Smooth muscle cell (in vitro differentiated cells): ENCODE measurements at regions not wholly inside any gene's neighbourhood (a gene's known extent, or its start where the extent isn't known, plus 50 kb on each side); places are given as distances from the start of the nearest gene placed in this dataset.

ENCODE experiments used
- DNase-seq: peaks from one replicate; lab custom pipeline; 2025; ENCODE audit not compliant: unreplicated experiment; lab: John Stamatoyannopoulos, UW
- H2AFZ ChIP-seq: fragments of 200-600 bp; sonication (generic); 2 replicates; pipeline ENCODE4 v1.6.0; 2016; ENCODE audit warnings: antibody characterized with exemption, low read depth, mild to moderate bottlenecking
- H3F3A ChIP-seq: fragments of 200-600 bp; sonication (generic); 2 replicates; pipeline ENCODE4 v1.6.0; 2017; ENCODE audit warnings: antibody characterized with exemption, low read depth
- H3K27ac ChIP-seq: fragments of 200-600 bp; sonication (generic); 2 replicates; pipeline ENCODE4 v1.5.1; 2016; ENCODE audit warnings: low read depth, mild to moderate bottlenecking
- H3K27me3 ChIP-seq: fragments of 200-600 bp; sonication (generic); 2 replicates; pipeline ENCODE4 v1.6.1; 2016; ENCODE audit warnings: low read depth, mild to moderate bottlenecking
- H3K36me3 ChIP-seq: fragments of 200-600 bp; sonication (generic); 2 replicates; pipeline ENCODE4 v1.5.1; 2016; ENCODE audit warnings: low read depth
- H3K4me1 ChIP-seq: fragments of 200-600 bp; sonication (generic); 2 replicates; pipeline ENCODE4 v1.5.1; 2016; ENCODE audit warnings: low read depth
- H3K4me2 ChIP-seq: fragments of 200-600 bp; sonication (generic); 2 replicates; pipeline ENCODE4 v1.6.0; 2016; ENCODE audit warnings: mild to moderate bottlenecking
- H3K4me3 ChIP-seq: fragments of 200-600 bp; sonication (generic); 2 replicates; pipeline ENCODE4 v1.5.1; 2016; ENCODE audit warnings: mild to moderate bottlenecking
- H3K79me2 ChIP-seq: fragments of 200-600 bp; sonication (generic); 2 replicates; pipeline ENCODE4 v1.6.0; 2016; ENCODE audit warnings: low read depth, mild to moderate bottlenecking
- H3K9ac ChIP-seq: fragments of 200-600 bp; sonication (generic); 2 replicates; pipeline ENCODE4 v1.6.0; 2016; ENCODE audit warnings: low read depth
- H3K9me3 ChIP-seq: fragments of 200-600 bp; sonication (generic); replicated peaks from 2 replicates; pipeline ENCODE4 v1.5.1; 2016; ENCODE audit warnings: low read depth
- H4K20me1 ChIP-seq: fragments of 200-600 bp; sonication (generic); 2 replicates; pipeline ENCODE4 v1.6.0; 2016; ENCODE audit warnings: low read depth
- CTCF ChIP-seq: fragments of 200-600 bp; sonication (generic); IDR thresholded peaks from 2 replicates; pipeline ENCODE4 v1.5.1; 2017; ENCODE audit warnings: borderline replicate concordance, mild to moderate bottlenecking, antibody characterized with exemption; ENCODE audit not compliant: insufficient read depth, poor library complexity, severe bottlenecking
- WGBS: methylation state at CpG from one replicate; pipeline ENCODE4 v1.1.7; 2016; ENCODE audit warnings: low lambda C conversion rate; 5-methylcytosine and 5-hydroxymethylcytosine counted together

GRCh38 chr6:12353731-12354130, 63.6 kb downstream of the EDN1 start:
- H3K4me3 ChIP-seq, result no peak overlapping the region
- H4K20me1 ChIP-seq, result no peaks in the 10 kb centered on the region
- H3K9me3 ChIP-seq, result peaks cover 3% of the 10 kb centered on the region
- H3K4me1 ChIP-seq, result peaks cover 22% of the 10 kb centered on the region
- no peak for TF ChIP-seq CTCF
- no peak for DNase-seq
- no peaks in the 10 kb centered on the region for H3K36me3 ChIP-seq
- peak overlapping the region; percentile 64 for H3K27ac ChIP-seq
- no peak overlapping the region for H3K9ac ChIP-seq
- no peaks in the 10 kb centered on the region for H3K27me3 ChIP-seq
- H2AFZ ChIP-seq, result no peak overlapping the region
- H3F3A ChIP-seq, result no peaks in the 10 kb centered on the region
- WGBS, result 69% methylated on average over 3 of the region's 3 CpGs
- no peaks in the 10 kb centered on the region for H3K79me2 ChIP-seq
- H3K4me2 ChIP-seq, result no peak overlapping the region

- 36% methylated on average over 3 of the region's 3 CpGs for WGBS
- no peaks in the 10 kb centered on the region for H3K79me2 ChIP-seq
- H3K27me3 ChIP-seq, result no peaks in the 10 kb centered on the region
- DNase-seq, result no peak
- TF ChIP-seq CTCF, result no peak
- no peaks in the 10 kb centered on the region for H4K20me1 ChIP-seq
- H2AFZ ChIP-seq, result no peak overlapping the region
- peak overlapping the region; percentile 21 for H3K4me2 ChIP-seq
- H3K4me3 ChIP-seq, result no peak overlapping the region
- peak overlapping the region; percentile 64 for H3K27ac ChIP-seq
- H3F3A ChIP-seq, result no peaks in the 10 kb centered on the region
- H3K9ac ChIP-seq, result no peak overlapping the region
- no peaks in the 10 kb centered on the region for H3K36me3 ChIP-seq
- H3K9me3 ChIP-seq, result peaks cover 3% of the 10 kb centered on the region
- H3K4me1 ChIP-seq, result peaks cover 14% of the 10 kb centered on the region
These were observed 64.3 kb downstream of the EDN1 start for GRCh38 chr6:12354499-12354898.

GRCh38 chr6:12355354-12355753, 65.2 kb downstream of the EDN1 start:
- Histone ChIP-seq H3K27me3 (no peaks in the 10 kb centered on the region), H2AFZ (no peak overlapping the region)

More at GRCh38 chr6:12355354-12355753, 65.2 kb downstream of the EDN1 start:
- Histone ChIP-seq H3K9me3 (peaks cover 3% of the 10 kb centered on the region), H3F3A (no peaks in the 10 kb centered on the region), H3K36me3 (no peaks in the 10 kb centered on the region), H3K9ac (no peak overlapping the region), H4K20me1 (no peaks in the 10 kb centered on the region), H3K4me3 (no peak overlapping the region), H3K27ac (peak overlapping the region; percentile 64), H3K79me2 (no peaks in the 10 kb centered on the region), H3K4me1 (peaks cover 12% of the 10 kb centered on the region), H3K4me2 (peak overlapping the region; percentile 21)
- no peak for TF ChIP-seq CTCF
- WGBS, result 64% methylated on average over 3 of the region's 3 CpGs
- DNase-seq, result no peak
